Osteoblast (primary cell): ENCODE measurements at regions not wholly inside any gene's neighbourhood (a gene's known extent, or its start where the extent isn't known, plus 50 kb on each side); places are given as distances from the start of the nearest gene placed in this dataset.
A peak's percentile ranks its signal among the peaks of the same experiment; 100 is the strongest.
"Not testable (repeated sequence)": the region's sequence is repeated elsewhere in the genome, so short reads cannot be mapped to it uniquely, and the experiment has no call there.

Source experiments
- DNase-seq: peaks from one replicate; pipeline ENCODE4 v3.0.0; 2011; ENCODE audit warnings: low spot score, mixed read lengths; ENCODE audit not compliant: insufficient read length; ENCODE audit errors: missing footprints
- H2AFZ ChIP-seq: 2 replicates; pipeline ENCODE4 v1.6.0; 2011; ENCODE audit warnings: mild to moderate bottlenecking, low read length
- H3K27ac ChIP-seq: 2 replicates; pipeline ENCODE4 v1.5.1; 2011; ENCODE audit warnings: mild to moderate bottlenecking, low read depth, low read length, moderate library complexity
- H3K27me3 ChIP-seq: 2 replicates; pipeline ENCODE4 v1.6.0; 2012; ENCODE audit warnings: mild to moderate bottlenecking, control low read depth, inconsistent platforms, low read length, moderate library complexity; ENCODE audit not compliant: insufficient read depth
- H3K36me3 ChIP-seq: 2 replicates; pipeline ENCODE4 v1.5.1; 2011; ENCODE audit warnings: mild to moderate bottlenecking, low read length, control low read depth, moderate library complexity; ENCODE audit not compliant: insufficient read depth
- H3K4me1 ChIP-seq: 2 replicates; pipeline ENCODE4 v1.5.1; 2011; ENCODE audit warnings: mild to moderate bottlenecking, low read length, control low read depth, moderate library complexity; ENCODE audit not compliant: insufficient read depth
- H3K4me2 ChIP-seq: 2 replicates; pipeline ENCODE4 v1.6.0; 2011; ENCODE audit warnings: mild to moderate bottlenecking, low read length; ENCODE audit not compliant: insufficient read depth
- H3K4me3 ChIP-seq: fragments of 200-600 bp; sonication (generic); 3 replicates; pipeline ENCODE4 v1.5.1; 2012; ENCODE audit warnings: mild to moderate bottlenecking, low read length, inconsistent platforms; ENCODE audit not compliant: insufficient read depth
- H3K79me2 ChIP-seq: 2 replicates; pipeline ENCODE4 v1.6.0; 2012; ENCODE audit warnings: mild to moderate bottlenecking, low read length, control low read depth, inconsistent platforms; ENCODE audit not compliant: insufficient read depth
- H3K9me3 ChIP-seq: 2 replicates; pipeline ENCODE4 v1.5.1; 2011; ENCODE audit warnings: low read depth, low read length, control low read depth
- H4K20me1 ChIP-seq: 2 replicates; pipeline ENCODE4 v1.6.0; 2012; ENCODE audit warnings: mild to moderate bottlenecking, low read length, control low read depth; ENCODE audit not compliant: insufficient read depth
- CTCF ChIP-seq: IDR thresholded peaks from 2 replicates; pipeline ENCODE4 v1.5.1; 2011; ENCODE audit warnings: mild to moderate bottlenecking, low read depth, low read length, moderate library complexity; ENCODE audit errors: extremely low read depth

- not testable (repeated sequence) for H3K4me3 ChIP-seq, H3K79me2 ChIP-seq, H3K36me3 ChIP-seq, H3K4me2 ChIP-seq, DNase-seq, H3K27ac ChIP-seq, H3K9me3 ChIP-seq, H3K4me1 ChIP-seq, H2AFZ ChIP-seq, H3K27me3 ChIP-seq, H4K20me1 ChIP-seq
Observed at GRCh38 chr4:154907345-154908045, 126.4 kb downstream of the RBM46 start.

GRCh38 chr4:154908168-154908567, 127.1 kb downstream of the RBM46 start:
- TF ChIP-seq CTCF = no peak
- no peaks in the 10 kb centered on the region for H3K4me1 ChIP-seq
- DNase-seq = peak; percentile 34
- no peaks in the 10 kb centered on the region for H3K27me3 ChIP-seq
- H3K4me3 ChIP-seq = no peak overlapping the region
- H4K20me1 ChIP-seq = no peaks in the 10 kb centered on the region
- no peaks in the 10 kb centered on the region for H3K36me3 ChIP-seq
- H3K4me2 ChIP-seq = no peak overlapping the region
- H3K9me3 ChIP-seq = no peaks in the 10 kb centered on the region
- no peaks in the 10 kb centered on the region for H3K79me2 ChIP-seq
- no peak overlapping the region for H2AFZ ChIP-seq
- no peak overlapping the region for H3K27ac ChIP-seq

- Histone ChIP-seq H3K79me2 (no peaks in the 10 kb centered on the region), H3K36me3 (no peaks in the 10 kb centered on the region), H3K4me3 (no peak overlapping the region), H3K9me3 (no peaks in the 10 kb centered on the region), H3K27me3 (no peaks in the 10 kb centered on the region), H4K20me1 (no peaks in the 10 kb centered on the region), H3K27ac (no peak overlapping the region), H3K4me1 (no peaks in the 10 kb centered on the region), H3K4me2 (no peak overlapping the region), H2AFZ (no peak overlapping the region)
- DNase-seq = no peak
- peak; percentile 39 for TF ChIP-seq CTCF
Observed at GRCh38 chr4:154911097-154911496, 130.0 kb downstream of the RBM46 start.

GRCh38 chr4:154911608-154912098, 130.6 kb downstream of the RBM46 start:
- no peaks in the 10 kb centered on the region for H4K20me1 ChIP-seq
- TF ChIP-seq CTCF = no peak
- H3K4me3 ChIP-seq = no peak overlapping the region
- H3K27me3 ChIP-seq = no peaks in the 10 kb centered on the region
- H2AFZ ChIP-seq = no peak overlapping the region
- no peaks in the 10 kb centered on the region for H3K4me1 ChIP-seq
- H3K9me3 ChIP-seq = no peaks in the 10 kb centered on the region
- DNase-seq = no peak
- no peak overlapping the region for H3K27ac ChIP-seq
- H3K79me2 ChIP-seq = no peaks in the 10 kb centered on the region
- H3K36me3 ChIP-seq = no peaks in the 10 kb centered on the region
- H3K4me2 ChIP-seq = no peak overlapping the region
